ENCODE measurements at regions not wholly inside any gene's neighbourhood (a gene's known extent, or its start where the extent isn't known, plus 50 kb on each side); places are given as distances from the start of the nearest gene placed in this dataset.
A peak's percentile ranks its signal among the peaks of the same experiment; 100 is the strongest.

GRCh38 chr4:41452484-41453225 lies 85.3 kb upstream of the LIMCH1 start:
- intact Hi-C loops (cut with DNase I): no loop called here
- no peaks in the 10 kb centered on the region for H3K27me3 ChIP-seq (ENCODE audit: insufficient read depth in 3 of 3, low read length in 2 of 3)
- no peak overlapping the region for H3K27ac ChIP-seq
- peaks cover 19% of the 10 kb centered on the region for H3K4me1 ChIP-seq
- H3K9me3 ChIP-seq: no peaks in the 10 kb centered on the region
- 78 to 86% (median 82%) methylated on average over 6 of the region's 6 CpGs for WGBS, 3 donors
- TF ChIP-seq CTCF (IDR thresholded peaks at IDR 0.05): no peak
- H3K4me3 ChIP-seq: no peak overlapping the region
- DNase-seq (no peak), ATAC-seq (peak in 2 of 4 donors; percentile 35 to 52)
- H3K36me3 ChIP-seq (ENCODE audit: insufficient read depth in 1 of 2, low read depth in 1 of 2): no peaks in the 10 kb centered on the region

- no peak for TF ChIP-seq CTCF (IDR thresholded peaks at IDR 0.05)
- Histone ChIP-seq H3K9me3 (no peaks in the 10 kb centered on the region), H3K27ac (no peak overlapping the region), H3K4me3 (no peak overlapping the region), H3K36me3 (ENCODE audit: insufficient read depth in 1 of 2, low read depth in 1 of 2) (no peaks in the 10 kb centered on the region), H3K27me3 (ENCODE audit: insufficient read depth in 3 of 3, low read length in 2 of 3) (no peaks in the 10 kb centered on the region), H3K4me1 (peaks cover 19% of the 10 kb centered on the region)
- 40 to 56% (median 47%) methylated on average over 4 of the region's 4 CpGs for WGBS, 3 donors
- DNase-seq: no peak
- intact Hi-C loops (cut with DNase I): no loop called here
- peak in 1 of 4 donors; percentile 39 for ATAC-seq
Measured at GRCh38 chr4:41454423-41454822, 83.5 kb upstream of the LIMCH1 start.

GRCh38 chr4:41455206-41455605 lies 82.8 kb upstream of the LIMCH1 start:
- intact Hi-C loops (cut with DNase I): no loop called here
- Histone ChIP-seq H3K9me3 (no peaks in the 10 kb centered on the region), H3K27me3 (ENCODE audit: insufficient read depth in 3 of 3, low read length in 2 of 3) (no peaks in the 10 kb centered on the region), H3K4me3 (no peak overlapping the region), H3K27ac (no peak overlapping the region), H3K4me1 (peaks cover 19% of the 10 kb centered on the region), H3K36me3 (ENCODE audit: insufficient read depth in 1 of 2, low read depth in 1 of 2) (no peaks in the 10 kb centered on the region)
- DNase-seq (no peak), ATAC-seq (peak in 1 of 4 donors; percentile 18)
- 38 to 43% (median 41%) methylated on average over 3 of the region's 3 CpGs for WGBS, 3 donors
- no peak for TF ChIP-seq CTCF (IDR thresholded peaks at IDR 0.05)

- Histone ChIP-seq H3K9me3 (no peaks in the 10 kb centered on the region), H3K27me3 (ENCODE audit: insufficient read depth in 3 of 3, low read length in 2 of 3) (no peaks in the 10 kb centered on the region), H3K27ac (no peak overlapping the region), H3K36me3 (ENCODE audit: insufficient read depth in 1 of 2, low read depth in 1 of 2) (no peaks in the 10 kb centered on the region), H3K4me3 (no peak overlapping the region), H3K4me1 (peaks cover 19% of the 10 kb centered on the region)
- no peak for DNase-seq
- intact Hi-C loops (cut with DNase I): no loop called here
- no peak for ATAC-seq
- no peak for TF ChIP-seq CTCF (IDR thresholded peaks at IDR 0.05)
- WGBS, 3 donors: 75 to 80% (median 78%) methylated on average over 4 of the region's 4 CpGs
Measured at GRCh38 chr4:41456559-41457101, 81.3 kb upstream of the LIMCH1 start.

Measured in psoas muscle (tissue), 7 donors.